ENCODE measurements at regions not wholly inside any gene's neighbourhood (a gene's known extent, or its start where the extent isn't known, plus 50 kb on each side); places are given as distances from the start of the nearest gene placed in this dataset.

GRCh38 chr1:234891427-234891826 lies 237.2 kb downstream of the TOMM20 start:
- no peak for TF ChIP-seq CTCF (conservative IDR thresholded peaks at IDR 0.05; ENCODE audit: low read depth, low read length)
- TF ChIP-seq EZH2 (IDR thresholded peaks at IDR 0.05; ENCODE audit: borderline replicate concordance, low read depth, low read length, poor library complexity, severe bottlenecking), result no peak
